GM12878 (cell line): ENCODE measurements at regions not wholly inside any gene's neighbourhood (a gene's known extent, or its start where the extent isn't known, plus 50 kb on each side); places are given as distances from the start of the nearest gene placed in this dataset.
A peak's percentile ranks its signal among the peaks of the same experiment; 100 is the strongest.

ENCODE experiments used
- ATAC-seq: fragments of 200-7000 bp; cut with Tn5 transposase; 3 replicates; pipeline ENCODE4 v1.9.1; 2020; ENCODE audit warnings: mild to moderate bottlenecking, moderate library complexity
- BruUV-seq: library from RNA; stranded (reverse); fragments of 400-500 nt; replicated peaks from 2 replicates; lab custom pipeline; 2021; lab: Mats Ljungman, UMichigan
- CTCF ChIA-PET: fragments of 300-600 bp; sonication (Branson Sonifier 250); formaldehyde crosslinking; extraction: SDS; loops from one replicate; lab custom pipeline; 2021; ENCODE audit warnings: inconsistent platforms; lab: Yijun Ruan, JAX
- POLR2A ChIA-PET: fragments of 350-600 bp; formaldehyde crosslinking; extraction: SDS; loops from one replicate; lab custom pipeline; 2021; ENCODE audit warnings: inconsistent platforms; lab: Charles Lee
- RAD21 ChIA-PET: fragments of 300-600 bp; sonication (Branson Sonifier 250); formaldehyde crosslinking; loops from one replicate; lab custom pipeline; 2023; ENCODE audit warnings: antibody characterized with exemption; ENCODE audit not compliant: unreplicated experiment; lab: Charles Lee
- SMC1A ChIA-PET: fragments of 300-600 bp; sonication (Branson Sonifier 250); formaldehyde crosslinking; loops from one replicate; lab custom pipeline; 2023; ENCODE audit not compliant: unreplicated experiment, uncharacterized antibody; lab: Charles Lee
- DNase-seq: peaks from one replicate; pipeline ENCODE4 v3.0.0-alpha.2; 2011; ENCODE audit warnings: low read depth, low spot score
- FAIRE-seq: peaks from 3 replicates; lab custom pipeline; 2011; peaks lifted over from hg19 to GRCh38; lab: Jason Lieb, UNC
- H2AFZ ChIP-seq: 2 replicates; pipeline ENCODE4 v1.6.0; 2011; ENCODE audit warnings: low read depth, low read length, control low read depth; ENCODE audit not compliant: control insufficient read depth
- H3K27ac ChIP-seq: 2 replicates; pipeline ENCODE4 v1.5.1; 2011; ENCODE audit warnings: control low read depth; ENCODE audit not compliant: control insufficient read depth, insufficient read depth
- H3K27me3 ChIP-seq, 2 experiments: replicated peaks in 1 of 2; 2 replicates each; pipeline versions ENCODE4 v1.6.0 to v1.6.1; 2011; ENCODE audit warnings: low read length in 1 of 2; ENCODE audit not compliant: control insufficient read depth in 2 of 2, insufficient read depth in 2 of 2
- H3K36me3 ChIP-seq, 2 experiments: 2 replicates each; pipeline ENCODE4 v1.5.1; 2011; ENCODE audit warnings: low read length in 1 of 2; ENCODE audit not compliant: control insufficient read depth in 2 of 2, insufficient read depth in 2 of 2
- H3K4me1 ChIP-seq: 2 replicates; pipeline ENCODE4 v1.6.1; 2011; ENCODE audit warnings: mild to moderate bottlenecking, low read length, moderate library complexity, mixed read lengths; ENCODE audit not compliant: control insufficient read depth, insufficient read depth
- H3K4me2 ChIP-seq: 2 replicates; pipeline ENCODE4 v1.6.0; 2011; ENCODE audit warnings: control low read depth; ENCODE audit not compliant: control insufficient read depth, insufficient read depth
- H3K4me3 ChIP-seq: fragments of 200-600 bp; sonication (generic); 2 replicates; pipeline ENCODE4 v1.5.1; 2016
- H3K79me2 ChIP-seq: 2 replicates; pipeline ENCODE4 v1.6.0; 2011; ENCODE audit warnings: low read length; ENCODE audit not compliant: control insufficient read depth, insufficient read depth
- H3K9ac ChIP-seq: 2 replicates; pipeline ENCODE4 v1.8.0; 2011; ENCODE audit warnings: low read length, control low read depth, mixed read lengths; ENCODE audit not compliant: control insufficient read depth, insufficient read depth
- H3K9me3 ChIP-seq: replicated peaks from 3 replicates; pipeline ENCODE4 v1.5.1; 2011; ENCODE audit warnings: mild to moderate bottlenecking, low read length; ENCODE audit not compliant: control insufficient read depth, insufficient read depth
- H4K20me1 ChIP-seq: 2 replicates; pipeline ENCODE4 v1.6.0; 2011; ENCODE audit not compliant: control insufficient read depth, insufficient read depth
- CTCF ChIP-seq, 3 experiments: IDR thresholded peaks in 2 of 3; conservative IDR thresholded peaks in 1 of 3; 2 replicates each; pipeline ENCODE4 v1.5.1; 2011; ENCODE audit warnings: low read depth in 3 of 3, low read length in 3 of 3, mild to moderate bottlenecking in 3 of 3, control low read depth in 2 of 3, moderate library complexity in 2 of 3, inconsistent platforms in 1 of 3, mixed read lengths in 1 of 3; ENCODE audit not compliant: control insufficient read depth in 2 of 3, insufficient read depth in 1 of 3; ENCODE audit errors: extremely low read depth in 1 of 3
- PAX8 ChIP-seq: fragments of 450-650 bp; IDR thresholded peaks from 2 replicates; pipeline ENCODE4 v1.6.1; 2017; ENCODE audit warnings: mild to moderate bottlenecking, moderate library complexity
- PML ChIP-seq: IDR thresholded peaks from 2 replicates; pipeline ENCODE4 v1.6.1; 2012; ENCODE audit warnings: low read length, inconsistent platforms
- RAD21 ChIP-seq: IDR thresholded peaks from 2 replicates; pipeline ENCODE4 v1.6.1; 2011; ENCODE audit warnings: mild to moderate bottlenecking, low read depth, low read length, moderate library complexity; ENCODE audit not compliant: insufficient read depth
- SMC3 ChIP-seq: IDR thresholded peaks from 2 replicates; pipeline ENCODE4 v1.6.1; 2011; ENCODE audit warnings: low read length, improper control_type of control experiment, borderline replicate concordance
- SRF ChIP-seq, 2 experiments: IDR thresholded peaks; 2 replicates each; pipeline ENCODE4 v1.6.1; 2011; ENCODE audit warnings: low read depth in 2 of 2, low read length in 2 of 2, mild to moderate bottlenecking in 1 of 2, moderate library complexity in 1 of 2
- ZBTB33 ChIP-seq: fragments of 450-650 bp; IDR thresholded peaks from 2 replicates; pipeline ENCODE4 v1.6.1; 2017; ENCODE audit warnings: mild to moderate bottlenecking
- WGBS: methylation state at CpG from one replicate; pipeline ENCODE4 v1.1.6; 2016; ENCODE audit warnings: low lambda C conversion rate; ENCODE audit not compliant: insufficient replicate concordance, insufficient coverage; ENCODE audit errors: missing lambda C conversion rate; 5-methylcytosine and 5-hydroxymethylcytosine counted together
- in situ Hi-C: fragments of 300-500 bp; cut with MboI; formaldehyde crosslinking; loops from 9 replicates; pipeline ENCODE4 v1.14.3; 2018; ENCODE audit warnings: mixed read lengths
- intact Hi-C: fragments of 100-400 bp; cut with micrococcal nuclease; formaldehyde crosslinking; loops from one replicate; pipeline ENCODE4 v1.14.2; 2022; ENCODE audit not compliant: unreplicated experiment

- ChIA-PET RAD21 (interaction anchor here (0.8 to 3.2 kb wide), 7 partner anchors 16 to 246 kb away, joined by 3 to 25 read pairs (median 3); no protein-coding TSS in a partner anchor), SMC1A (interaction anchor here (0.6 to 2.5 kb wide), 28 partner anchors 14 to 628 kb away, joined by 3 to 32 read pairs (median 4); no protein-coding TSS in a partner anchor), CTCF (interaction anchor here (0.6 to 4.5 kb wide), 28 partner anchors 9 to 1051 kb away, joined by 3 to 53 read pairs (median 4); no protein-coding TSS in a partner anchor), POLR2A (no interaction called here)
- no peak overlapping the region for H3K4me2 ChIP-seq
- H2AFZ ChIP-seq, result no peak overlapping the region
- WGBS, result 8% methylated on average over 8 of the region's 8 CpGs
- no peak overlapping the region for H3K4me3 ChIP-seq
- in situ Hi-C loops, result no loop called here
- no peaks in the 10 kb centered on the region for H4K20me1 ChIP-seq
- no peak for TF ChIP-seq PAX8
- TF ChIP-seq PML, result no peak
- TF ChIP-seq SRF (IDR thresholded peaks at IDR 0.05; ENCODE audit: low read depth in 2 of 2, low read length in 2 of 2), result no peak
- peak; percentile 61 for TF ChIP-seq SMC3
- peak; percentile 47 for TF ChIP-seq RAD21
- TF ChIP-seq CTCF (IDR thresholded peaks at IDR 0.05 in 2 of 3, conservative IDR thresholded peaks at IDR 0.05 in 1 of 3; ENCODE audit: control insufficient read depth in 2 of 3, extremely low read depth in 1 of 3, insufficient read depth in 1 of 3, low read depth in 3 of 3, low read length in 3 of 3), result peak; percentile 40 to 76 (median 70)
- peak; percentile 70; the same call in 1 of the 2 replicates for TF ChIP-seq ZBTB33
- H3K4me1 ChIP-seq, result no peaks in the 10 kb centered on the region
- no TSS peak for BruUV-seq
- intact Hi-C loops, result loop anchor here (5.0 to 10.0 kb wide), 3 partner anchors 160 to 577 kb away; no protein-coding TSS in a partner anchor
- FAIRE-seq (no peak), DNase-seq (peak; percentile 35), ATAC-seq (no peak)
- no peaks in the 10 kb centered on the region for H3K36me3 ChIP-seq
- H3K9ac ChIP-seq, result no peak overlapping the region
- no peaks in the 10 kb centered on the region; the same call in 2 of the 3 replicates for H3K9me3 ChIP-seq
- no peaks in the 10 kb centered on the region for H3K79me2 ChIP-seq
- H3K27ac ChIP-seq, result no peak overlapping the region
- no peaks in the 10 kb centered on the region for H3K27me3 ChIP-seq
These were observed 754.9 kb downstream of the RNF144A start for GRCh38 chr2:7672027-7672684.
